ENCODE measurements at regions not wholly inside any gene's neighbourhood (a gene's known extent, or its start where the extent isn't known, plus 50 kb on each side); places are given as distances from the start of the nearest gene placed in this dataset.

GRCh38 chr5:12270914-12271313 is 366.7 kb upstream of the CTNND2 start:
- DNase-seq (ENCODE audit: low read depth, low spot score) = no peak

- no peak for DNase-seq (ENCODE audit: low read depth, low spot score)
Observed at GRCh38 chr5:12269164-12269563, 364.9 kb upstream of the CTNND2 start.

- DNase-seq (ENCODE audit: low read depth, low spot score) = no peak
Observed at GRCh38 chr5:12258549-12258948, 354.3 kb upstream of the CTNND2 start.

- DNase-seq (ENCODE audit: low read depth, low spot score) = no peak
Observed at GRCh38 chr5:12250454-12250853, 346.2 kb upstream of the CTNND2 start.

GRCh38 chr5:12248831-12249230 is 344.6 kb upstream of the CTNND2 start:
- no peak for DNase-seq (ENCODE audit: low read depth, low spot score)

GRCh38 chr5:12246036-12246435 is 341.8 kb upstream of the CTNND2 start:
- peak; percentile 5 for DNase-seq (ENCODE audit: low read depth, low spot score)

- peak; percentile 34 for DNase-seq (ENCODE audit: low read depth, low spot score)
Observed at GRCh38 chr5:12245429-12245828, 341.2 kb upstream of the CTNND2 start.

GRCh38 chr5:12242950-12243888 is 339.0 kb upstream of the CTNND2 start:
- DNase-seq (ENCODE audit: low read depth, low spot score) = peak; percentile 25

GRCh38 chr5:12237837-12238575 is 333.8 kb upstream of the CTNND2 start:
- no peak for DNase-seq (ENCODE audit: low read depth, low spot score)

GRCh38 chr5:12230659-12231058 is 326.4 kb upstream of the CTNND2 start:
- no peak for DNase-seq (ENCODE audit: low read depth, low spot score)

- peak; percentile 9 for DNase-seq (ENCODE audit: low read depth, low spot score)
Observed at GRCh38 chr5:12217039-12217438, 312.8 kb upstream of the CTNND2 start.

GRCh38 chr5:12214267-12215015 is 310.2 kb upstream of the CTNND2 start:
- DNase-seq (ENCODE audit: low read depth, low spot score) = peak; percentile 8

GRCh38 chr5:12208366-12209100 is 304.3 kb upstream of the CTNND2 start:
- DNase-seq (ENCODE audit: low read depth, low spot score) = no peak

GRCh38 chr5:12204761-12205160 is 300.5 kb upstream of the CTNND2 start:
- peak; percentile 78 for DNase-seq (ENCODE audit: low read depth, low spot score)

GRCh38 chr5:12193536-12193935 is 289.3 kb upstream of the CTNND2 start:
- DNase-seq (ENCODE audit: low read depth, low spot score) = no peak

GRCh38 chr5:12183003-12183402 is 278.8 kb upstream of the CTNND2 start:
- no peak for DNase-seq (ENCODE audit: low read depth, low spot score)

GRCh38 chr5:12177851-12178250 is 273.6 kb upstream of the CTNND2 start:
- DNase-seq (ENCODE audit: low read depth, low spot score) = no peak

- no peak for DNase-seq (ENCODE audit: low read depth, low spot score)
Observed at GRCh38 chr5:12177225-12177624, 273.0 kb upstream of the CTNND2 start.

- DNase-seq (ENCODE audit: low read depth, low spot score) = no peak
Observed at GRCh38 chr5:12175914-12176585, 271.8 kb upstream of the CTNND2 start.

- DNase-seq (ENCODE audit: low read depth, low spot score) = no peak
Observed at GRCh38 chr5:12174734-12175133, 270.5 kb upstream of the CTNND2 start.

GRCh38 chr5:12169536-12169935 is 265.3 kb upstream of the CTNND2 start:
- DNase-seq (ENCODE audit: low read depth, low spot score) = no peak

All from astrocyte of the hippocampus (primary cell).